Nephron (organoid): ENCODE measurements at regions not wholly inside any gene's neighbourhood (a gene's known extent, or its start where the extent isn't known, plus 50 kb on each side); places are given as distances from the start of the nearest gene placed in this dataset.

Experiments
- H3K27ac Mint-ChIP-seq, 3 experiments: 2 replicates each; pipeline ENCODE4 v1.8.0; 2020; ENCODE audit warnings: mixed read lengths in 3 of 3, mild to moderate bottlenecking in 2 of 3, moderate library complexity in 1 of 3
- H3K27me3 Mint-ChIP-seq: 2 replicates; pipeline ENCODE4 v1.8.0; 2021; ENCODE audit warnings: low read depth, mild to moderate bottlenecking, moderate library complexity, mixed read lengths
- H3K36me3 Mint-ChIP-seq: 2 replicates; pipeline ENCODE4 v1.8.0; 2020; ENCODE audit warnings: low read depth, mixed read lengths
- H3K4me1 Mint-ChIP-seq: 2 replicates; pipeline ENCODE4 v1.8.0; 2020; ENCODE audit warnings: mixed read lengths
- H3K4me3 Mint-ChIP-seq, 3 experiments: 2 replicates each; pipeline ENCODE4 v1.8.0; 2020; ENCODE audit warnings: mild to moderate bottlenecking in 3 of 3, mixed read lengths in 3 of 3, moderate library complexity in 2 of 3
- H3K9me3 Mint-ChIP-seq: 2 replicates; pipeline ENCODE4 v1.8.0; 2020; ENCODE audit warnings: mixed read lengths
- TF ChIP-seq, protein P1 (sequence below), 3 experiments: fragments of 200-600 bp; sonication (generic); IDR thresholded peaks; one replicate each; pipeline ENCODE4 v1.5.0; 2021; ENCODE audit warnings: antibody characterized with exemption in 3 of 3; ENCODE audit not compliant: unreplicated experiment in 3 of 3

- Mint-ChIP-seq H3K4me3 (no peak overlapping the region), H3K27ac (no peak overlapping the region), H3K4me1 (no peaks in the 10 kb centered on the region), H3K36me3 (no peaks in the 10 kb centered on the region), H3K9me3 (no peaks in the 10 kb centered on the region), H3K27me3 (no peaks in the 10 kb centered on the region)
- TF ChIP-seq, protein P1, sequence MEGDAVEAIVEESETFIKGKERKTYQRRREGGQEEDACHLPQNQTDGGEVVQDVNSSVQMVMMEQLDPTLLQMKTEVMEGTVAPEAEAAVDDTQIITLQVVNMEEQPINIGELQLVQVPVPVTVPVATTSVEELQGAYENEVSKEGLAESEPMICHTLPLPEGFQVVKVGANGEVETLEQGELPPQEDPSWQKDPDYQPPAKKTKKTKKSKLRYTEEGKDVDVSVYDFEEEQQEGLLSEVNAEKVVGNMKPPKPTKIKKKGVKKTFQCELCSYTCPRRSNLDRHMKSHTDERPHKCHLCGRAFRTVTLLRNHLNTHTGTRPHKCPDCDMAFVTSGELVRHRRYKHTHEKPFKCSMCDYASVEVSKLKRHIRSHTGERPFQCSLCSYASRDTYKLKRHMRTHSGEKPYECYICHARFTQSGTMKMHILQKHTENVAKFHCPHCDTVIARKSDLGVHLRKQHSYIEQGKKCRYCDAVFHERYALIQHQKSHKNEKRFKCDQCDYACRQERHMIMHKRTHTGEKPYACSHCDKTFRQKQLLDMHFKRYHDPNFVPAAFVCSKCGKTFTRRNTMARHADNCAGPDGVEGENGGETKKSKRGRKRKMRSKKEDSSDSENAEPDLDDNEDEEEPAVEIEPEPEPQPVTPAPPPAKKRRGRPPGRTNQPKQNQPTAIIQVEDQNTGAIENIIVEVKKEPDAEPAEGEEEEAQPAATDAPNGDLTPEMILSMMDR (IDR thresholded peaks at IDR 0.05; ENCODE audit: unreplicated experiment in 3 of 3): no peak
Measured at GRCh38 chr6:82690283-82690682, 326.7 kb downstream of the TPBG start.

GRCh38 chr6:82691997-82692396 lies 328.4 kb downstream of the TPBG start:
- Mint-ChIP-seq H3K27ac (no peak overlapping the region), H3K27me3 (peaks cover 3% of the 10 kb centered on the region), H3K36me3 (no peaks in the 10 kb centered on the region), H3K4me3 (no peak overlapping the region), H3K9me3 (no peaks in the 10 kb centered on the region), H3K4me1 (no peaks in the 10 kb centered on the region)
- TF ChIP-seq, protein P1 (IDR thresholded peaks at IDR 0.05; ENCODE audit: unreplicated experiment in 3 of 3): no peak

DNA sequence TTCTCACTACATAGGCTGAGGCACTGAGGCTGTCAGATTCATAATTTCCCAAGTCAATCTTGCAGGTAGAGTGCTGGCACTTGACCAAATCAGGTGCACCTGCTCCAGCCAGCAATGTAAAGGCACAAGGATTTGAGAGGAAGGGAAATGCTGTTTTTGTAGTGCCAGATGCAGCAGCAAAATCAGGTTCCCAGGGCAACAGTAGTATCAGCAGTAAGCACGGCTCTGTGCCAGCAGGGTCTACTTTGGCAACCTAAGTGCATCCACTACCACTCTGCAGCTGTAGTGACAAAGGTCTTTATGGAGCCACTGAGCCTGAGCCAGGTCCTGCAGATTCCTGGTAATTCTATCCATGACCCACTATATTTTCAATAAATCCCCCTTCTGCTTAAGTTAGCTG lies 329.5 kb downstream of the TPBG start:
- Mint-ChIP-seq H3K36me3 (no peaks in the 10 kb centered on the region), H3K4me1 (no peaks in the 10 kb centered on the region), H3K9me3 (no peaks in the 10 kb centered on the region), H3K27ac (no peak overlapping the region), H3K27me3 (peaks cover 3% of the 10 kb centered on the region), H3K4me3 (no peak overlapping the region)
- TF ChIP-seq, protein P1 (IDR thresholded peaks at IDR 0.05; ENCODE audit: unreplicated experiment in 3 of 3): no peak

DNA sequence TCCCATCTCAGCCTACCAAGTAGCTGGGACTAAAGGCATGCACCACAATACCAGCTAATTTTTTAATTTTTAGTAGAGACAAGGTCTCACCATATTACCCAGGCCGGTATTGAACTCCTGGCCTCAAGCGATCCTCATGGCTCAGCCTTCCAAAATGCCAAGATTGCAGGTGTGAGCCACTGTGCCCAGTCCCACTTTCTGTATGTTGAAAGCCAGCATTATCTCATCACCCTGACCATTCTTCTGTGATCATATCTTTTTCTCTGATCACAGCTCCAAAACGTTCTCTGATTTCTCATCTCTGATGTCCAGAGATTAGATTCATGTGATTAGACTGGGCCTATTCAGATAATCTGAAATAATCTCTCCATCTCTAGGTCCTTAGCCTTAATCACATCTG lies 337.7 kb downstream of the TPBG start:
- H3K9me3 Mint-ChIP-seq: peaks cover 15% of the 10 kb centered on the region
- TF ChIP-seq, protein P1 (IDR thresholded peaks at IDR 0.05; ENCODE audit: unreplicated experiment in 3 of 3): no peak

DNA sequence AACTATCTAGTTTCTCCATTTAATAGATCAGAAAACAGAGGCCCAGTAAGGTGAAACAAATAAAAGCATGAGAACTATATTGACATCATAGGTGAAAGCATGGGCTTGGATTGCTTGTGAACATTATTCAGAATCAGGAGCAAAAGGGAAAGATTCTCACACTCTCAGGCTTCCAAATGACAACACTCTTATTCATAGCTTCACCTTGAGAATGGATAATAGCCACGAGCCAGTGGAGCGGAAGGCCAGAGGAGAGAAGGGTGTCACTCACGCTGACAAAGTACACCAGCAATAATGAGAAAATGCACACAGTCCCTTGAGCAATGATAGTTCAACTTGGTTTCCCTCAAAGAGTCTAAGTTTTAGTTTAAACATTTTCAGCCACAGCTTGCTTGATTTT lies 339.0 kb downstream of the TPBG start:
- Mint-ChIP-seq H3K36me3 (no peaks in the 10 kb centered on the region), H3K27ac (no peak overlapping the region), H3K4me3 (no peak overlapping the region), H3K9me3 (peaks cover 20% of the 10 kb centered on the region), H3K27me3 (no peaks in the 10 kb centered on the region), H3K4me1 (no peaks in the 10 kb centered on the region)
- TF ChIP-seq, protein P1 (IDR thresholded peaks at IDR 0.05; ENCODE audit: unreplicated experiment in 3 of 3): no peak

More for the DNA sequence above, 337.7 kb downstream of the TPBG start:
- H3K4me3 Mint-ChIP-seq: no peak overlapping the region
- H3K36me3 Mint-ChIP-seq: no peaks in the 10 kb centered on the region
- H3K4me1 Mint-ChIP-seq: no peaks in the 10 kb centered on the region
- peaks cover 3% of the 10 kb centered on the region for H3K27me3 Mint-ChIP-seq
- no peak overlapping the region for H3K27ac Mint-ChIP-seq

DNA sequence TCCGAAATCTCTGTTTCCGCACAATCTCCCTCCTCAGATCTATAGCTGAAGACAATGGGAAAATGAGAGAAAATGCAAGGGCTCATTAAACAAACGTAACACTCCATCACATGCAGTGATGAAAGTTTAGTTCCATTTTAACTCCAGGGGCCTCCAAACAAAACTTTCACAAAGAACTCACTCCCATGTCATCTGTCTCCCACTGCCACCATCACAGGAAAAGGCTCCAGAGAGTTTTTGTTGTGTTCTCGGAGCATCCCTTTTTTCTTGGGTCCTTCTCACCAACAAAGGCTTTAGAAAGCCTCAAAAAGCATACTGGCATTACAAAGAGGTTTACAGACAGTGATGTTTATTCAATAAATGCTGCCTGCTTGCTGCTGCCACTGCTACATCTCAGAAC lies 339.6 kb downstream of the TPBG start:
- TF ChIP-seq, protein P1 (IDR thresholded peaks at IDR 0.05; ENCODE audit: unreplicated experiment in 3 of 3): no peak
- no peaks in the 10 kb centered on the region for H3K27me3 Mint-ChIP-seq
- H3K36me3 Mint-ChIP-seq: no peaks in the 10 kb centered on the region

More for the DNA sequence above, 339.6 kb downstream of the TPBG start:
- no peak overlapping the region for H3K4me3 Mint-ChIP-seq
- H3K27ac Mint-ChIP-seq: no peak overlapping the region
- peaks cover 20% of the 10 kb centered on the region for H3K9me3 Mint-ChIP-seq
- H3K4me1 Mint-ChIP-seq: no peaks in the 10 kb centered on the region
